Astrocyte of the spinal cord (primary cell): ENCODE measurements at regions not wholly inside any gene's neighbourhood (a gene's known extent, or its start where the extent isn't known, plus 50 kb on each side); places are given as distances from the start of the nearest gene placed in this dataset.

Experiments used
- DNase-seq: peaks from one replicate; pipeline ENCODE4 v3.0.0; 2011; ENCODE audit warnings: low read depth, low spot score
- H3K4me3 ChIP-seq: 2 replicates; pipeline ENCODE4 v1.5.1; 2011; ENCODE audit warnings: low read depth, mild to moderate bottlenecking, low read length, moderate library complexity
- in situ Hi-C: cut with HindIII; loops from 2 replicates; pipeline ENCODE4 v1.10.0; 2017; ENCODE audit warnings: low sequenced_read_pairs
- TF ChIP-seq, protein P1 (sequence below): IDR thresholded peaks from 2 replicates; pipeline ENCODE4 v1.5.1; 2012; ENCODE audit warnings: low read depth, mild to moderate bottlenecking, low read length, inconsistent platforms

DNA sequence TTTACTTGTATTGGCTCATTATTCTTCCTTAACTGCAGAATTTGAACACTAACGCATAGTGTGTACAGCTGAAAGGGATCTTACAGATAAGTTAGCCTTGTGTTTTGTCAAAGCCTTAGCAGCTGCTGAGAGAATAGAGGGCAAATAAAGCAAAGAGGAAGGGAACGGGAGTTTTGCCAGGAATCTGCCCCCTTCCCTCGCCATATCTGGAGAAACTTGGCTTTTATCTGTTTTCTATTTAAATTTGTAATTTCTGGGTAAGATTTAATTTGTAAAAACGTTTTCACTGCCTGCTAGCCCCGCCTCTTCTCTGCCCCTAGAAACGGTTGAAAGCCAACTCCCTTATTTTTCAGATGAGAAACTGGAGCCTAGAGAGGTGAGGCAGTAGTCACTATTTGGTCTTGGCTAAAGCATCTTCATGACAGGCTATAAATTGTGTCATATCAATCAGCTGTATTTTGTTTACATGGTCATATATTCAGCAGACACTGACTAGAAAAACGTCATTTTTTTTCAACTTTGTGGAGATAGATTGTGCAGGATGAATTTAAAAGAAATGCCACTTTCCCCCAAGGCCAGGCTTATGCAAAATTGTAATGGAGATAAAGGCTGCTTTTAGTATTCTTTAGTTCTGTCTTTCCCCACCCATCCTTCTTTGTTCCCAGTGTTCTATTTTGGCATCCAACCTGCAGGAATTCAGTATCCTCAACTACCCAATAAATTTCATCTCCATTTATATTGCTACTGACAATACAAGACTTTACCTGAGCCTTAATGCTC is 319.4 kb downstream of the SH2D1A start:
- in situ Hi-C loops, result no loop called here
- TF ChIP-seq, protein P1, sequence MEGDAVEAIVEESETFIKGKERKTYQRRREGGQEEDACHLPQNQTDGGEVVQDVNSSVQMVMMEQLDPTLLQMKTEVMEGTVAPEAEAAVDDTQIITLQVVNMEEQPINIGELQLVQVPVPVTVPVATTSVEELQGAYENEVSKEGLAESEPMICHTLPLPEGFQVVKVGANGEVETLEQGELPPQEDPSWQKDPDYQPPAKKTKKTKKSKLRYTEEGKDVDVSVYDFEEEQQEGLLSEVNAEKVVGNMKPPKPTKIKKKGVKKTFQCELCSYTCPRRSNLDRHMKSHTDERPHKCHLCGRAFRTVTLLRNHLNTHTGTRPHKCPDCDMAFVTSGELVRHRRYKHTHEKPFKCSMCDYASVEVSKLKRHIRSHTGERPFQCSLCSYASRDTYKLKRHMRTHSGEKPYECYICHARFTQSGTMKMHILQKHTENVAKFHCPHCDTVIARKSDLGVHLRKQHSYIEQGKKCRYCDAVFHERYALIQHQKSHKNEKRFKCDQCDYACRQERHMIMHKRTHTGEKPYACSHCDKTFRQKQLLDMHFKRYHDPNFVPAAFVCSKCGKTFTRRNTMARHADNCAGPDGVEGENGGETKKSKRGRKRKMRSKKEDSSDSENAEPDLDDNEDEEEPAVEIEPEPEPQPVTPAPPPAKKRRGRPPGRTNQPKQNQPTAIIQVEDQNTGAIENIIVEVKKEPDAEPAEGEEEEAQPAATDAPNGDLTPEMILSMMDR, result no peak
- no peak for DNase-seq
- no peak overlapping the region for H3K4me3 ChIP-seq

DNA sequence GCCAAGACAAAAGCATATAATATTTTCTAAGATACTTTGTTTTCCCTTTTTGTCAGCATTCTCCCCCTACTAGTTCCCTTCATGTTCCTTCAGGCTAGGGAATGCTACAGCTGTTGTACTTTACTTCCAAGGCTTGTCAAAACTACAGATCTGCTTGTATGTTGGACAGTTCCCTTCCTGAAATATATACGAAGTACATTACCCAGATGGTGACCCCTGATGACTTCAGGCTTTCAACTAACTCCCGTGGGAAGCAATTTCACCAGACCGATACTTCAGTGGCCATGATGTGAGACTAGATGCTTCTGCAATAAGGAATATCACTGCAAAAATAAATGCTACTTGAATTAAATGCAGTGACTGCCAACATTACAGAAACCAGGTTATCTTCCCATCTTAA is 332.8 kb downstream of the SH2D1A start:
- H3K4me3 ChIP-seq, result no peak overlapping the region
- DNase-seq, result no peak
- in situ Hi-C loops, result no loop called here
- TF ChIP-seq, protein P1, result no peak

DNA sequence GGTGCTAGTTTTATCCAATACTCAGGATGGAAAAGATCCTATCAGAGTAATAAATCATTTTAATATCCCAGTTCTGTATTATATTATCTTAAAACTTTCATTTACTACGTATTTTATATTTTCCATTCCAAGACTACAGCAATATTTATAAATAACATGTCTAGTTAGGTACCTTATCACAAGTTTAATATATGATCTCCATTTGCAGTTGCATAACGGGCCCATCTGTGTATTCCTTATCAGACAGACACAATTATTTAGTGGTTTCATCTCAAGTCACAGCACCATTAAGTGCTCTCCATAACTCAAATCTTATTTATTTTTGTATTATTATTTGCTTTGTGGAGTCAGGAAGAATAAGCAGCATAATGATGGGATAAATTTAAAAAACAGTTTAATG is 333.9 kb downstream of the SH2D1A start:
- no peak for DNase-seq
- H3K4me3 ChIP-seq, result no peak overlapping the region
- TF ChIP-seq, protein P1, result no peak
- in situ Hi-C loops, result no loop called here

DNA sequence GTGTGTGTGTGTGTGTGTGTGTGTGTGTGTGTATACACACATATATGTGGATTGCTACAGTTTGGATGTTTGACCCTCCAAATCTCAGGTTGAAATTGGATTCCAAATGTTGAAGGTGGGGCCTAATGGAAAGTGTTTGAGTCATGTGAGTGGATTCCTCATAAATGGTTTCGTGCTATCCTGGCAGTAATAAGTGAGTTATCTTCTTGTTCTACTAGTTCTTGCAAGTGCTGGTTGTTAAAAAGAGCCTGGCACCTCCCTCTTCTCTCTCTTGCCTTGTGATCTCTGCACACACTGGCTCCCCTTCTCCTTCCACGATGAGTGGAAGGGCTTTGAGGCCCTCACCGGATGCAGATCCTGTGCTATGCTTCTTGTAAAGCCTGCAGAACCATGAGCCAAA is 344.1 kb downstream of the SH2D1A start:
- in situ Hi-C loops, result no loop called here
- DNase-seq, result no peak
- no peak overlapping the region for H3K4me3 ChIP-seq
- TF ChIP-seq, protein P1, result no peak

DNA sequence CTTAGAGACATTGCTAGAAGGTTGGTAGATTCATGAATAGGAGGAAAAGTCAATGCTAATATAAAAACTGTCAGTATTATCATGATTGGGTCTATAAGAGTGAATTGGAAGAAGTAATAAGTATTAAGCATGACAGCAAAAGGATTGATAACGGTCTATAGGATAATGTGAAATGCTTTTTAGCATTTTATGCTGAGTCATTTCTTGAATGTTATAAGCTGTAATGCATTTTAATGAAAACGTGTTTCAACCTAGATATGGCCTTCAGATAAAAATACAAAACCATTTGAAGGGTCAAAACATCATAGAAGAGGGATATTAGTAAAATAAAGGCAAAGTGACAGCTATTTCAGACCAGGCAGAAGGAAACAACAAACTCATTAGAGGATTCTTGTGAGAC is 353.5 kb downstream of the SH2D1A start:
- in situ Hi-C loops, result no loop called here
- no peak for DNase-seq

DNA sequence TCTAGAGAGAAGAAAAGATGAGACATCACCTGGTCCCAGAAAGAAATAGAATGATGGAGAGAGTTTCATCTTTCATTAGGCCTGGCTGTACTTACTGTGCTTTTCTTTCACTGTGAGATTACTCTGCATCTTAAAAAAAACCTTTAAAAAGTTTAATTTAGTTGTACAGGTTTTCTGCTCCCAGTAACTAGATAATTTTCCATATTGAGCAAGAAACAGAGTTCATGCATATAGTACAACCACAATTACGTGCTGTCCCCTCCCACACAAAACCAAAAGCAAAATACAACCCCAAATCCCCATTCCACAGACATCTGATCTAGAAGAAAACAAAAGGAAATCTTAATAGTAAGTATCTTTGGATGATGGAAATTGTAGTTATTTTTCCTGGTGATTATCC is 371.2 kb downstream of the SH2D1A start:
- DNase-seq, result no peak
- in situ Hi-C loops, result no loop called here

More for the DNA sequence above, 353.5 kb downstream of the SH2D1A start:
- TF ChIP-seq, protein P1, result no peak
- no peak overlapping the region for H3K4me3 ChIP-seq

More for the DNA sequence above, 371.2 kb downstream of the SH2D1A start:
- TF ChIP-seq, protein P1, result no peak
- H3K4me3 ChIP-seq, result no peak overlapping the region
